ENCODE measurements at regions not wholly inside any gene's neighbourhood (a gene's known extent, or its start where the extent isn't known, plus 50 kb on each side); places are given as distances from the start of the nearest gene placed in this dataset.

GRCh38 chrX:20432746-20433387 lies 166.2 kb upstream of the RPS6KA3 start:
- no peak overlapping the region for H3K27ac ChIP-seq
- TF ChIP-seq CTCF (conservative IDR thresholded peaks at IDR 0.05), result no peak

GRCh38 chrX:20432048-20432447 lies 165.3 kb upstream of the RPS6KA3 start:
- H3K27ac ChIP-seq, result no peak overlapping the region
- TF ChIP-seq CTCF (conservative IDR thresholded peaks at IDR 0.05), result no peak

GRCh38 chrX:20431486-20431885 lies 164.8 kb upstream of the RPS6KA3 start:
- TF ChIP-seq CTCF (conservative IDR thresholded peaks at IDR 0.05), result no peak
- no peak overlapping the region for H3K27ac ChIP-seq

GRCh38 chrX:20427173-20427770 lies 160.6 kb upstream of the RPS6KA3 start:
- TF ChIP-seq CTCF (conservative IDR thresholded peaks at IDR 0.05), result no peak
- no peak overlapping the region for H3K27ac ChIP-seq

GRCh38 chrX:20421697-20422096 lies 155.0 kb upstream of the RPS6KA3 start:
- no peak for TF ChIP-seq CTCF (conservative IDR thresholded peaks at IDR 0.05)
- H3K27ac ChIP-seq, result no peak overlapping the region

GRCh38 chrX:20421275-20421674 lies 154.6 kb upstream of the RPS6KA3 start:
- no peak for TF ChIP-seq CTCF (conservative IDR thresholded peaks at IDR 0.05)
- H3K27ac ChIP-seq, result no peak overlapping the region

- TF ChIP-seq CTCF (conservative IDR thresholded peaks at IDR 0.05), result no peak
- H3K27ac ChIP-seq, result no peak overlapping the region
Observed at GRCh38 chrX:20420058-20420457, 153.3 kb upstream of the RPS6KA3 start.

Measured in VCaP (cell line).